ENCODE measurements at regions not wholly inside any gene's neighbourhood (a gene's known extent, or its start where the extent isn't known, plus 50 kb on each side); places are given as distances from the start of the nearest gene placed in this dataset.

DNA sequence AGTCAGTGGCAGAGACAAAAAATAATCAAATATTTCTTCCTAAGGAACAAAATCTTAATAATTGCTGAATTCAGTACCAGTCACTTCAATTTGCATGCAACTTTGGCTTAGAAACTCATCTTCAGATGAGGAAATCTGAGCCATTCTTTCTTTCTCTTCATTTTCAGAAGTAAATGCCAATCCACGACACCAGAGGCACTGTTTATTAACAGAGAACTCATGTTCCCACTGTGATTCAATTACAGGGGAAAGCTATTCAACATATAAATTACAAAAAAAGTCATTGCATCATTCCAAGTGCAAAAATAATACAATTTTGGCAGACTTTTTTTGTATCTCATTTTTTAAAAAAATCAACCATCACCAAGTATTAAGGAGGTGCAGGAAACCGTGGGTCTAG, 816.1 kb upstream of the TMEM132C start:
- TF ChIP-seq, protein P1, sequence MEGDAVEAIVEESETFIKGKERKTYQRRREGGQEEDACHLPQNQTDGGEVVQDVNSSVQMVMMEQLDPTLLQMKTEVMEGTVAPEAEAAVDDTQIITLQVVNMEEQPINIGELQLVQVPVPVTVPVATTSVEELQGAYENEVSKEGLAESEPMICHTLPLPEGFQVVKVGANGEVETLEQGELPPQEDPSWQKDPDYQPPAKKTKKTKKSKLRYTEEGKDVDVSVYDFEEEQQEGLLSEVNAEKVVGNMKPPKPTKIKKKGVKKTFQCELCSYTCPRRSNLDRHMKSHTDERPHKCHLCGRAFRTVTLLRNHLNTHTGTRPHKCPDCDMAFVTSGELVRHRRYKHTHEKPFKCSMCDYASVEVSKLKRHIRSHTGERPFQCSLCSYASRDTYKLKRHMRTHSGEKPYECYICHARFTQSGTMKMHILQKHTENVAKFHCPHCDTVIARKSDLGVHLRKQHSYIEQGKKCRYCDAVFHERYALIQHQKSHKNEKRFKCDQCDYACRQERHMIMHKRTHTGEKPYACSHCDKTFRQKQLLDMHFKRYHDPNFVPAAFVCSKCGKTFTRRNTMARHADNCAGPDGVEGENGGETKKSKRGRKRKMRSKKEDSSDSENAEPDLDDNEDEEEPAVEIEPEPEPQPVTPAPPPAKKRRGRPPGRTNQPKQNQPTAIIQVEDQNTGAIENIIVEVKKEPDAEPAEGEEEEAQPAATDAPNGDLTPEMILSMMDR (IDR thresholded peaks at IDR 0.05; ENCODE audit: insufficient read depth, missing control alignments) = no peak
- FAIRE-seq (no peak), DNase-seq (ENCODE audit: insufficient read length, low spot score) (no peak)

DNA sequence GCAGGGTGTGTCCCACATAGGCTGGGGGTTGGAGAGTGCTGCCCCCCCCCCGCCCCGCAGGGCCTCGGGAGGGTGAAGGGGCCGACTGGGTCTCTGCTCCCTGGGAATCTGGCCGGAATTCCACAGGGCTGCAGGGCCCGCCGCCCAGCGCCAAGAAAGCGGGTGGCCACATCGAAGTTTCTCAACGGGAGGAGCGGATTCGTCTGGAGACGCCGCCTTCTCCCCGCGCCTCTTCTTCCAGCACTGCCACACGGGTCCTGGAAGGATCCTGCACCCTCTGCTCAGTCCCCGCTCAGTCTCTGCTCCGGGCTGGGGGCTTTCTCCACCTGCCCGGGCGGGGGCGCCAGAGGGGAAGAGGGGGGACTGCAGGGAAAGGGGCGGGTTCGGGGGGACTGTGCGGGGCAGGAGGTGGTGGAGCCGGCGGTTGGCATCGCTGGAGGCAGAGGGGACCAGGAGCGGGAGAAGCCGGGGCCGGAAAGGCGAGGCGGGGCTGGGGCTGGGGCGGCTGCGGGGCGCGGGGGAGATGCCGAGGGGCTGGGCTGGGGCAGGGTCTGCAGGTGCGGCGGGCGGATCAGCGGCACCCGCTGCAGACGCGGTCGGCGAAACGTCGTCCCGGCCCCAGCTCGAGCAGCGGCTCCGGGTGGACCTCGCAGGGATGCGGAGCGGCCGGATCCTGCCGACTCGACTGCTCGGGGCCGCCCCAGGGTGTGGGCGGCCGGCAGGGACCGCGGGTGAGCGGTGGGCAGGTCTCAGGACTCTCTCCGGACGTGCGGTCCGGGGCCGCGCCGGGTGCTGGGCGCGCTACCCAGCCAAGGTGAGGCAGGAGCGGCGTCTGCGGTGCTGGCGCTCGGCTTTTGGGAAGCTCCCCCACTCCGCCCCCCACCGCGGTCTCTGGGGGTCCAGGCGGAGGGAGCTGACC, 811.4 kb upstream of the TMEM132C start:
- DNase-seq (ENCODE audit: insufficient read length, low spot score) (no peak), FAIRE-seq (no peak)

DNA sequence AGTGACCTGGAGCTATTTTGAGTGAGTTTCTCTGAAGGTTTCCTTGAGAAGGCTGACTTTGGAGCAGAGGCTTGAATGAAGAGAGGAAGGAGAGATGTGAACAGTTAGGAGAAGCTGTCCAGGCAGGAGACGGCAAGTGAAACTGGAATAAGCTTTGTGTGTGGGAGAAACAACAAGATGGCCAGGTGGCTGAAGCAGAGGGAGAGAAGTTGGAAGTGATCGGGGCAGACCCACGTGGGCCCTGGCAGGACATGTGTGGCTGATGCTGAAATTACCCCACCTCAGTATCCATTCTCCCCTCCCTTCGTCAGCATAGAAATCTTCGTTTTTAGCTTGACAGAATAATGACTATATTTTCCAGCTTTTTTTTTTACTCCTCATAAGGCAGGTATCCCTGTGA, 809.2 kb upstream of the TMEM132C start:
- FAIRE-seq (no peak), DNase-seq (ENCODE audit: insufficient read length, low spot score) (no peak)
- TF ChIP-seq, protein P1 (IDR thresholded peaks at IDR 0.05; ENCODE audit: insufficient read depth, missing control alignments) = no peak

More for the DNA sequence above, 811.4 kb upstream of the TMEM132C start:
- TF ChIP-seq, protein P1 (IDR thresholded peaks at IDR 0.05; ENCODE audit: insufficient read depth, missing control alignments) = no peak

DNA sequence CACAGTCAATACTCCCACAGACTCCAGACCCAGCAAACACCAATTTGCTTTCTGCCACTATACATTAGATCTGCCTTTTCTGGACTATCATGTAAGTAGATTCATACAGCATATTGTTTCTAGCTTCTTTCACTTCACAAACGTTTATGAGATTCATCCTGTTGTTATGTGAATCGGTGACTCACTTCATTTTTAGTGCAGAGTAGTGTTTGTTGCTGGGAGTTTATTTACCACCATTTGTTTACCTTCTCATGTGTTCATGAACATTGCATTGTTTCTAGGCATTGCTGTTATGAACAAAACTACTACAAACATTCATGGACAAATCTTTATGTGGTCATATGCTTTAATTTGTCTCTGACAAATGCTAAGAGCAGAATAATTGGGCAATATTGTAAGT, 807.8 kb upstream of the TMEM132C start:
- DNase-seq (ENCODE audit: insufficient read length, low spot score) (no peak), FAIRE-seq (no peak)
- TF ChIP-seq, protein P1 (IDR thresholded peaks at IDR 0.05; ENCODE audit: insufficient read depth, missing control alignments) = no peak

DNA sequence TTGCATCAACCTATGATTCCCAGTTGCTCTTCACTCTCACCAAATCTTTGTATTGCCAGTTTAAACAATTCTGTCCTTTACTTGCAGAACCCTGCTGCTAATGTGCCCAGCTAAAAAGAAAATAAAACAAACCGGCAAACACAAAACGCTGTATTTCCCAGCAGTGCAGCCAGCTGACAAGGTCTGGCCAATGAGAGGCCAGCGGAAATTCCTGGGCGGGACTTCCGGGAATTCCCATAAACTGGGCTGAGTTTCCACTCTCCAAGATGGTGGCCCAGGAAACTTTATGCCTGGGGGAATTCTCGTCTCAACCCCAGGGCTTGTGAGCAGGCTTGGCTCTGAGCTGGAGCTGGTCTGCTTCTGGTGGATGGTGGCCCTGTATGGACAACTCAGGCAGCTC, 807.3 kb upstream of the TMEM132C start:
- no peak for DNase-seq (ENCODE audit: insufficient read length, low spot score)
- TF ChIP-seq, protein P1 (IDR thresholded peaks at IDR 0.05; ENCODE audit: insufficient read depth, missing control alignments) = no peak
- FAIRE-seq = no peak

DNA sequence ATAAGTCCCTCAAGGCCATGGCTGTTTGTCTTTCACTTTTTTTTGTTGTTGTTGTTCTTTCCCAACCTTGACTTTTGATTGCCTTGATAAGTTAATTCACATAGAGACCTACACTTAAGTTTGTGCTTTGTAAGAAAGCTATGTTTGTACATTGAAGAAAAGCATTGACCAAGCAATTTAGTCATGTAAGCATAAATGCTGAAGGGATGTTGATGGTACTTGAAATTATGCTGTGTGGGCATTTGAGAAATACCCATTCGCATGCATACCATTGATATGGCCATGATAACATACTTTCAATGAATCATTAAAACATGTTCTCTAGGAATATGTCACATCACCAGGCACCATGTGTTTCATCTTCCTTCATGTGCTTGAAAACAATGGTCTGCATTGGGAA, 803.7 kb upstream of the TMEM132C start:
- TF ChIP-seq, protein P1 (IDR thresholded peaks at IDR 0.05; ENCODE audit: insufficient read depth, missing control alignments) = no peak
- FAIRE-seq = no peak
- no peak for DNase-seq (ENCODE audit: insufficient read length, low spot score)

DNA sequence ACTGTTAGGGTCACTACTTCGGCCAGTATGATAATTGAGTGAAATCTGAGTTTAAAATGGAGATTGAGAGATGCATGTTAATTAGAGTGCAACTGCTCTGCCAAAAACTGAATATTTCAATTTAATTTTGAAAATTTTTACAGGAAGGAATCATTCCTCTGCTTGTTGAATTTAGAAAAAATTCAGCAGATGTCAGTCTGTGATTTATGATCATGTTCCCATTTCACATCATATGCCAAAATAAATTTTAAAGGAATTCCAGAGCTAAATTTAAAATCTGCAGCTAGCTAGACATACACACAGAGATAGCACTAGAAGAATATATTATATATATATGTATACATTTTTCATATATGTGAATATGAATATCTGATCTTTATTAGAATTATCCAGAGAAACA, 797.6 kb upstream of the TMEM132C start:
- FAIRE-seq (no peak), DNase-seq (ENCODE audit: insufficient read length, low spot score) (no peak)

More for the DNA sequence above, 797.6 kb upstream of the TMEM132C start:
- TF ChIP-seq, protein P1 (IDR thresholded peaks at IDR 0.05; ENCODE audit: insufficient read depth, missing control alignments) = no peak
